Neuron (in vitro differentiated cells): ENCODE measurements at regions not wholly inside any gene's neighbourhood (a gene's known extent, or its start where the extent isn't known, plus 50 kb on each side); places are given as distances from the start of the nearest gene placed in this dataset.

Experiments
- H2AFZ ChIP-seq: one replicate; pipeline ENCODE4 v1.6.1; 2013; ENCODE audit warnings: low read depth, mild to moderate bottlenecking, inconsistent platforms, low read length, moderate library complexity
- H3K27me3 ChIP-seq: one replicate; pipeline ENCODE4 v1.6.1; 2013; ENCODE audit warnings: low read length; ENCODE audit not compliant: insufficient read depth
- H3K36me3 ChIP-seq: one replicate; pipeline ENCODE4 v1.6.1; 2013; ENCODE audit warnings: low read length; ENCODE audit not compliant: insufficient read depth
- H3K4me1 ChIP-seq: one replicate; pipeline ENCODE4 v1.6.1; 2013; ENCODE audit warnings: low read length; ENCODE audit not compliant: insufficient read depth
- H3K4me3 ChIP-seq: 2 replicates; pipeline ENCODE4 v1.5.1; 2013; ENCODE audit warnings: mild to moderate bottlenecking, low read length, moderate library complexity
- H3K9me3 ChIP-seq: one replicate; pipeline ENCODE4 v1.6.1; 2013; ENCODE audit warnings: low read length

GRCh38 chr3:153295901-153296300 lies 133.9 kb downstream of the RAP2B start:
- H3K36me3 ChIP-seq = no peaks in the 10 kb centered on the region
- H3K27me3 ChIP-seq = no peaks in the 10 kb centered on the region
- H3K4me3 ChIP-seq = no peak overlapping the region
- no peak overlapping the region for H2AFZ ChIP-seq
- H3K9me3 ChIP-seq = no peaks in the 10 kb centered on the region
- peaks cover 5% of the 10 kb centered on the region for H3K4me1 ChIP-seq

DNA sequence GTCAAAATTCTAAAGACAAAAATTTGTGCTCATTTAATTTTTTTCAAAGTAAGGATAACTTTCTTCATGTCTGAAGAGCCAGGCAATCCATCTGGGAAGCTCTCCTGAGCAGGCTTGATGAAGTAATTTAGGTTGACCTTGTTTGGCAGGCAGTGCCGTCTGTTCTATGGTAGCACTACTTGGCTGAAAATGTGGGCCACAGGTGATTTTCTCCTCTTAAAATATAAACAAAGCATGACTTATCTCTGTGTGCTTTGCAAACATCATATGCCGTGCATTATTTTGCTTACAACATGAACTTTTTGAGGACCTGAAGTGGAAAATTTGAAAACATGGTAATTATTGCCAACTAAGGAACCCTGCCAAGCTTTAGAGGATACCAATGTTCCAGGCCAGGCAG lies 143.2 kb downstream of the RAP2B start:
- H3K4me3 ChIP-seq = no peak overlapping the region
- peaks cover 6% of the 10 kb centered on the region for H3K4me1 ChIP-seq
- H3K27me3 ChIP-seq = no peaks in the 10 kb centered on the region
- no peaks in the 10 kb centered on the region for H3K36me3 ChIP-seq
- H2AFZ ChIP-seq = no peak overlapping the region
- no peaks in the 10 kb centered on the region for H3K9me3 ChIP-seq

GRCh38 chr3:153311541-153311940 lies 149.5 kb downstream of the RAP2B start:
- H3K4me1 ChIP-seq = no peaks in the 10 kb centered on the region
- H3K27me3 ChIP-seq = no peaks in the 10 kb centered on the region
- no peak overlapping the region for H3K4me3 ChIP-seq
- H2AFZ ChIP-seq = no peak overlapping the region
- H3K9me3 ChIP-seq = no peaks in the 10 kb centered on the region
- no peaks in the 10 kb centered on the region for H3K36me3 ChIP-seq

DNA sequence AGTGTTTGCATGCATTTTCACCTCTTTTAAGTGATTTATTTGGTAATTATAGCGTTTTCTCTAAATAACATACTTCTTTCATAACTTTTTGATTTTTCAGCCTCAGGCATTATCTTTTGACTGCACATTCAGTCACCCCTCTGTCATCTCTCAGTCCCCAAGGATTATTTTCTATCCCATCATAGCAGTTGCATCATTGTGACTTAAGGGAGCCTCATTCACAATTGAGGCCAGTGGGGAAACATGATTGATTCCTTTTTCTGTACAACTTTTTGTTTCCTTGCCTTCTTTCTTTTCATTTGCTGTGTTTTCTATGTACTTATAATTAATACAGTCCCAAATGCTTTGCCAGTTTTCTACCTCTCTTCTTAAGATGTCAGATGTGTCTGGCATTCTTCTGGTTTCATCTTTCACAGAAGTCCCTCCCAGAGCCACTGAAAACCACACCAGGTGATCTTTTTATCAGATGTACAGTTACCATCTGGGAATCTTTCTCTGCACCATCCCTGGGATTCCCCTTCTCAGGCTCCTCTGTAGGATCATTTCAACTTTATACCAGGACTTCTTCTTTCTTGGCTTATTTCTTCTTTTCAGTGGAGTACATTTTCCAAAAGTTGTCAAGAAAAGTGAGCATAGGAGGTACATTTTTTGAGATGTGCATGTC lies 151.4 kb downstream of the RAP2B start:
- Histone ChIP-seq H3K36me3 (no peaks in the 10 kb centered on the region), H3K27me3 (no peaks in the 10 kb centered on the region), H3K4me1 (no peaks in the 10 kb centered on the region), H3K9me3 (no peaks in the 10 kb centered on the region), H3K4me3 (no peak overlapping the region), H2AFZ (no peak overlapping the region)

DNA sequence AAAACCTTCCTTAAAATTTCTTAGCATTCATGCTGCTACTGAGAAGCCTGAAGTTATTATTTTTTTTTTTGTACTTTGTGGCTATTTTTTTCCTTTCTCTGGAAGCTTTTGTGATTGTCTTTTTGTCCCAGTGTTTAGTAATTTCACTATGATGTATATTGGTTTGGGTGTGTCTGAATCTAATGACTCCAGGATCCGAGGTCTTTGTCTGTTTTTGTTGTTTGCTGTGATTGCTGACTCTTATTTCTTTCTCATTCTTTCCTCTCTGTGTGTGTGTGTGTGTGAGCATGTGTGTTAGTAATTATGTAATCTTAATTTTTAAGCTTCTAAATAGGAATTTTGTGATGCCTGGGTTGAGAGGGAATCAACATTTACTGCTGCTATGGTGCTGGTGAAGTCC lies 152.0 kb downstream of the RAP2B start:
- Histone ChIP-seq H3K4me1 (no peaks in the 10 kb centered on the region), H3K9me3 (no peaks in the 10 kb centered on the region), H2AFZ (no peak overlapping the region), H3K27me3 (no peaks in the 10 kb centered on the region), H3K36me3 (no peaks in the 10 kb centered on the region), H3K4me3 (no peak overlapping the region)

DNA sequence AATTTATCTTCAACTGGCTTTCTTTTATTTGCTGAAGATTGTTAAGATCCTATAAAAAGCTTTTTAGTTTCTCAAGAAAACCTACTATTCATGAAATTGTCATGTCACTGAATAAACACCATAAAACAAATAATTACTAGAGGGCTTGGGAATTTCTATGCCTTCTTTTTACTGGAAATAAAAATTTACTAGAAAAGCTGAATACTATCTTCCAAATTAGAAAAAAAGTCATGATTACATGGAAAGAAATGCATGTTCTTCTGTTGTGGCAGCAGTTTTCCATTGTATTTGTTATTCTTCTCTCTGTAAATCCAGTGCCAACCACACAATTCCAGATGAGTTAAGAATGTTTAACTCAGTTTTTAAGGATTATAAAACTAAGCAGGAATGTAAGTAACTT lies 153.8 kb downstream of the RAP2B start:
- Histone ChIP-seq H2AFZ (no peak overlapping the region), H3K36me3 (no peaks in the 10 kb centered on the region), H3K9me3 (no peaks in the 10 kb centered on the region), H3K4me3 (no peak overlapping the region), H3K27me3 (no peaks in the 10 kb centered on the region), H3K4me1 (no peaks in the 10 kb centered on the region)

GRCh38 chr3:153319705-153320554 lies 157.9 kb downstream of the RAP2B start:
- Histone ChIP-seq H3K4me1 (no peaks in the 10 kb centered on the region), H3K27me3 (no peaks in the 10 kb centered on the region), H3K9me3 (no peaks in the 10 kb centered on the region), H2AFZ (no peak overlapping the region), H3K36me3 (no peaks in the 10 kb centered on the region), H3K4me3 (no peak overlapping the region)

DNA sequence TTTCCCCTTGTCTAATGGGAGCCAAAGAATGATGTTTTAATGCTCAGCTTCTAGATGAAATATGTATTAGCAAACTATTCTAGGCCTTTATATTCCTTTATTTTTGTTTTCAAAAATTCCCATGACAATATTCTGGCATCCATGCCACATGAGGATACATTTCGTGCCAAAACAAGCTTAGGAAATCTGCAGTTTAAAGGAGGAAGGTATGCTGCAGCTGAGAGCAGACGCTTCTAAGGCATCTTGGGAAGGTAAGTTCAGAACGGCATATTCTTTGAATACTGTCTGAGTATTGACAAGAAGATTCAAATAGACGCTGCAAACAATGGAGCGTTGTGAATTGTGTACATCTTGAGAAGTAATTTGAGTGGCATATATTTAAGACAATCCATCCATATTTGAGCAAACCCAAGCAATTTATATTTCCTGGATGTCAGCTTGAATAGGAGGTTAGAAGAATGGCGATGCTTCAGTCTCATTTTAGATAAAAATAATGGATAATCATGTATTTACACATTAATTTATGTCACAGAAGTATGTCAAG lies 158.6 kb downstream of the RAP2B start:
- no peak overlapping the region for H2AFZ ChIP-seq
- H3K4me3 ChIP-seq = no peak overlapping the region
- H3K9me3 ChIP-seq = no peaks in the 10 kb centered on the region
- no peaks in the 10 kb centered on the region for H3K27me3 ChIP-seq
- no peaks in the 10 kb centered on the region for H3K4me1 ChIP-seq
- no peaks in the 10 kb centered on the region for H3K36me3 ChIP-seq

DNA sequence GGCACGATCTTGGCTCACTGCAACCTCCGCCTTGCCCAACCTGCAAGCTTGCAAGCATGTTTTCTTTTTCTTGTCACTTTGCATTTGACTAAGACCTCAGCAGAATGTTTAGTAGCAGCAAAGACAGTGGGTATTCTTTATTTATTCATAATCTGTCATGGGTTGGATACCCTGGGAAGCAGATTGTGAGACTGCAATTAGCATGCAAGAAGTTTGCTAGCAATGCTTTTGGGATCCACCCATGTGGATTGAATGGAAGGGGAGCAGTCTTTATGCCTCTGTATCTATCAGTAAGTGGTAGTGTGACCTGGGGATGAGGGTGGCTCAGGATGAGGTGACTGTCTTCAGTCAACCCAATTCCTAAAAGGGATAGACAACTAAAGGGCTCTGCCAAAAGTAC lies 166.7 kb downstream of the RAP2B start:
- no peaks in the 10 kb centered on the region for H3K4me1 ChIP-seq
- H3K36me3 ChIP-seq = no peaks in the 10 kb centered on the region
- no peaks in the 10 kb centered on the region for H3K9me3 ChIP-seq
- no peak overlapping the region for H3K4me3 ChIP-seq
- no peaks in the 10 kb centered on the region for H3K27me3 ChIP-seq
- no peak overlapping the region for H2AFZ ChIP-seq

- H3K36me3 ChIP-seq = no peaks in the 10 kb centered on the region
- no peaks in the 10 kb centered on the region for H3K9me3 ChIP-seq
- no peaks in the 10 kb centered on the region for H3K4me1 ChIP-seq
- no peaks in the 10 kb centered on the region for H3K27me3 ChIP-seq
- no peak overlapping the region for H3K4me3 ChIP-seq
- no peak overlapping the region for H2AFZ ChIP-seq
Observed at GRCh38 chr3:153330901-153331300, 168.9 kb downstream of the RAP2B start.

DNA sequence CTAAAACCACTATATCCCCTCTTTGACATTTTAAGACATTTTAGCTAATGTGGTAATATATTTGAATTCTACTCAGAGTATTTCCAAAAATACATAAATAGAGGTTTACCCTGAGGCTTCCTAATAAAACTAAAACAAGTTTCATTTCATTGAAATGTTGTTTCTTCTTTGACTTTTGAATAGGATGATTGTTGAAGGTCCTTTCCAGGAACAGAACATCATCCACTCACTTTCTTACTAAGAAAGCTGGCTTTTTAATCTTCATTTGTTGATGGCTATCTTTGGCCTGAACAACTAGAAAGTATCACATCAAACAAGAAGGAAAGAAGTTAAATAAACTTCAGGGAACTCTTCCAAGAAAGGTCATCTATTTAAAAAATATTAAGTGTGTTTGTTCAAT lies 169.7 kb downstream of the RAP2B start:
- Histone ChIP-seq H3K4me1 (no peaks in the 10 kb centered on the region), H3K36me3 (no peaks in the 10 kb centered on the region), H3K4me3 (no peak overlapping the region), H2AFZ (no peak overlapping the region), H3K9me3 (no peaks in the 10 kb centered on the region), H3K27me3 (no peaks in the 10 kb centered on the region)

GRCh38 chr3:153334558-153334957 lies 172.5 kb downstream of the RAP2B start:
- no peaks in the 10 kb centered on the region for H3K9me3 ChIP-seq
- H3K4me3 ChIP-seq = no peak overlapping the region
- H3K4me1 ChIP-seq = no peaks in the 10 kb centered on the region
- H2AFZ ChIP-seq = no peak overlapping the region
- H3K36me3 ChIP-seq = no peaks in the 10 kb centered on the region
- no peaks in the 10 kb centered on the region for H3K27me3 ChIP-seq

- H3K4me1 ChIP-seq = no peaks in the 10 kb centered on the region
- no peaks in the 10 kb centered on the region for H3K36me3 ChIP-seq
- no peak overlapping the region for H2AFZ ChIP-seq
- H3K9me3 ChIP-seq = no peaks in the 10 kb centered on the region
- no peak overlapping the region for H3K4me3 ChIP-seq
- H3K27me3 ChIP-seq = no peaks in the 10 kb centered on the region
Observed at GRCh38 chr3:153337369-153337768, 175.3 kb downstream of the RAP2B start.
